ENCODE measurements at regions not wholly inside any gene's neighbourhood (a gene's known extent, or its start where the extent isn't known, plus 50 kb on each side); places are given as distances from the start of the nearest gene placed in this dataset.

DNA sequence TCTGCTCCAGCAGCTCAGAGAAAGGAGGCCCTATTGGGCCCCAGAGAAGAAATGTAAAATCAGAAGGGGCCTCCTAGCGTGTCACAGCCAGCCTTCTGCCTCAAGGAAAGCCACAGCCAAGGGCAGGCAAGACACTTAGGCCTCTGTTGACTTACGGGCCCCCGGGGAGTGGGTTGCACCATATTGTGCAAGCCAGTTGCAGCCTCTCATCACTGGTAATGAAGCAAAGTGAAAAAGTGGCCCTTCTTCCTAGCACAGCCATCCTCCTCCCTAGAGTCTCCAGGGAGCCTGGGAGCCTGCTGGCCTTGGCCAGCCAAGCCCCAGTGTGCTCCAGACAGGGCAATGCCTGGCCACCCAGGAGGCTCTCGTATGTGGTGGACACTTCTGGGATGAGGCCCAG lies 56.2 kb upstream of the GDF10 start:
- TF ChIP-seq POLR2A (IDR thresholded peaks at IDR 0.05), result no peak
- TF ChIP-seq POLR2AphosphoS5 (IDR thresholded peaks at IDR 0.05), result no peak
- TF ChIP-seq CTCF (IDR thresholded peaks at IDR 0.05), result no peak
- no peak for TF ChIP-seq EP300 (IDR thresholded peaks at IDR 0.05; ENCODE audit: low read depth)
